Endothelial cell of umbilical vein (primary cell): ENCODE measurements at regions not wholly inside any gene's neighbourhood (a gene's known extent, or its start where the extent isn't known, plus 50 kb on each side); places are given as distances from the start of the nearest gene placed in this dataset.

Source experiments
- BruUV-seq: library from RNA; stranded (reverse); fragments of 400-500 nt; replicated peaks from 2 replicates; lab custom pipeline; 2021; lab: Mats Ljungman, UMichigan
- CTCF ChIA-PET: fragments of 300-600, 350-600 bp; sonication (Branson Sonifier 250); formaldehyde crosslinking; loops from one replicate; lab custom pipeline; 2021; ENCODE audit warnings: antibody characterized with exemption, inconsistent platforms; lab: Charles Lee
- POLR2A ChIA-PET: fragments of 300-600, 350-600 bp; sonication (Branson Sonifier 250); formaldehyde crosslinking; loops from one replicate; lab custom pipeline; 2021; ENCODE audit warnings: antibody characterized with exemption, inconsistent platforms; lab: Charles Lee
- DNase-seq: peaks from one replicate; pipeline ENCODE4 v3.0.0-alpha.2; 2011; ENCODE audit warnings: low read depth, low spot score
- FAIRE-seq: peaks from 2 replicates; lab custom pipeline; 2011; peaks lifted over from hg19 to GRCh38; lab: Jason Lieb, UNC
- H2AFZ ChIP-seq: 2 replicates; pipeline ENCODE4 v1.6.0; 2012; ENCODE audit warnings: low read depth, low read length, control low read depth, inconsistent platforms
- H3K27ac ChIP-seq: 2 replicates; pipeline ENCODE4 v1.5.1; 2011; ENCODE audit warnings: low read depth, mild to moderate bottlenecking, control low read depth, low read length, moderate library complexity; ENCODE audit not compliant: insufficient read depth
- H3K27me3 ChIP-seq, 2 experiments: 2 replicates each; pipeline versions ENCODE4 v1.6.0 to v1.6.1; 2011; ENCODE audit warnings: low read length in 2 of 2, mixed read lengths in 1 of 2; ENCODE audit not compliant: control insufficient read depth in 2 of 2, insufficient read depth in 2 of 2
- H3K36me3 ChIP-seq, 2 experiments: 2 replicates in 1 of 2; 3 replicates in 1 of 2; pipeline ENCODE4 v1.5.1; 2011; ENCODE audit warnings: low read length in 2 of 2, mild to moderate bottlenecking in 1 of 2, moderate library complexity in 1 of 2; ENCODE audit not compliant: control insufficient read depth in 2 of 2, insufficient read depth in 2 of 2; ENCODE audit errors: extremely low read depth in 1 of 2
- H3K4me1 ChIP-seq: 3 replicates; pipeline ENCODE4 v1.5.1; 2011; ENCODE audit warnings: mild to moderate bottlenecking, low read length; ENCODE audit not compliant: control insufficient read depth, insufficient read depth; ENCODE audit errors: extremely low read depth
- H3K4me2 ChIP-seq: 2 replicates; pipeline ENCODE4 v1.6.1; 2011; ENCODE audit warnings: low read length, control low read depth, mixed read lengths; ENCODE audit not compliant: insufficient read depth
- H3K4me3 ChIP-seq, 3 experiments: fragments of 200-600 bp in 1 of 3; sonication (generic), shearing (Covaris generic) in 1 of 3; replicated peaks in 1 of 3; 2 replicates each; pipeline ENCODE4 v1.5.1; 2011 to 2016; ENCODE audit warnings: control low read depth in 3 of 3, low read length in 3 of 3, mild to moderate bottlenecking in 2 of 3, inconsistent platforms in 1 of 3, low read depth in 1 of 3, moderate library complexity in 1 of 3; ENCODE audit not compliant: insufficient read depth in 1 of 3
- H3K79me2 ChIP-seq: 2 replicates; pipeline ENCODE4 v1.6.0; 2012; ENCODE audit warnings: low read length, inconsistent platforms; ENCODE audit not compliant: control insufficient read depth, insufficient read depth
- H3K9ac ChIP-seq: replicated peaks from 2 replicates; pipeline ENCODE3; 2011; ENCODE audit warnings: low read length, control low read depth; ENCODE audit not compliant: insufficient read depth; ENCODE audit errors: extremely low read depth
- H3K9me1 ChIP-seq: replicated peaks from 3 replicates; pipeline ENCODE4 v1.6.0; 2011; ENCODE audit warnings: mild to moderate bottlenecking, low read length; ENCODE audit not compliant: control insufficient read depth, insufficient read depth; ENCODE audit errors: extremely low read depth
- H3K9me3 ChIP-seq: replicated peaks from 2 replicates; pipeline ENCODE4 v1.5.1; 2012; ENCODE audit warnings: low read length, inconsistent platforms; ENCODE audit not compliant: control insufficient read depth, insufficient read depth
- H4K20me1 ChIP-seq: replicated peaks from 2 replicates; pipeline ENCODE3; 2011; ENCODE audit warnings: mild to moderate bottlenecking, low read length; ENCODE audit not compliant: control insufficient read depth, insufficient read depth; ENCODE audit errors: extremely low read depth
- CTCF ChIP-seq, 2 donors: IDR thresholded peaks; 1 replicate in 1 of 2; 2 replicates in 1 of 2; pipeline ENCODE4 v1.5.1; 2011; ENCODE audit warnings: low read length in 2 of 2, mild to moderate bottlenecking in 2 of 2, moderate library complexity in 2 of 2, control low read depth in 1 of 2, inconsistent platforms in 1 of 2, low read depth in 1 of 2; ENCODE audit not compliant: insufficient read depth in 1 of 2; ENCODE audit errors: extremely low read depth in 1 of 2
- EZH2 ChIP-seq: IDR thresholded peaks from 2 replicates; pipeline ENCODE4 v1.6.1; 2012; ENCODE audit warnings: borderline replicate concordance, low read depth, mild to moderate bottlenecking, moderate library complexity, low read length, inconsistent platforms; ENCODE audit not compliant: severe bottlenecking
- FOS ChIP-seq: IDR thresholded peaks from 2 replicates; pipeline ENCODE4 v1.6.1; 2011; ENCODE audit warnings: mild to moderate bottlenecking, low read length, moderate library complexity, borderline replicate concordance; ENCODE audit not compliant: insufficient read depth
- GATA2 ChIP-seq: IDR thresholded peaks from 2 replicates; pipeline ENCODE4 v1.7.0; 2011; ENCODE audit warnings: low read depth, mild to moderate bottlenecking, moderate library complexity, mixed read lengths, low read length; ENCODE audit not compliant: insufficient read length, insufficient read depth
- JUN ChIP-seq: IDR thresholded peaks from 2 replicates; pipeline ENCODE4 v1.6.1; 2011; ENCODE audit warnings: borderline replicate concordance, low read depth; ENCODE audit not compliant: insufficient read length, insufficient read depth
- MYC ChIP-seq: IDR thresholded peaks from one replicate; pipeline ENCODE4 v1.6.1; 2011; ENCODE audit warnings: mild to moderate bottlenecking, low read depth, low read length
- POLR2A ChIP-seq: IDR thresholded peaks from 2 replicates; pipeline ENCODE4 v1.6.1; 2012; ENCODE audit warnings: low read depth, mild to moderate bottlenecking, control low read depth, low read length
- POLR2AphosphoS5 ChIP-seq: IDR thresholded peaks from 2 replicates; pipeline ENCODE4 v1.6.1; 2012; ENCODE audit warnings: low read depth, mild to moderate bottlenecking, control low read depth, low read length, moderate library complexity; ENCODE audit not compliant: insufficient read depth
- dilution Hi-C: fragments of 300-500 bp; cut with MboI; formaldehyde crosslinking; loops from one replicate; pipeline ENCODE4 v1.15.0; 2019; ENCODE audit warnings: low sequenced_read_pairs; ENCODE audit not compliant: extremely low pct_ligation_motif_present
- intact Hi-C: fragments of 100-400 bp; cut with micrococcal nuclease; formaldehyde crosslinking; loops from one replicate; pipeline ENCODE4 v1.10.0; 2022
- TF ChIP-seq, protein P1 (sequence below): IDR thresholded peaks from 2 replicates; pipeline ENCODE4 v1.6.1; 2011; ENCODE audit not compliant: insufficient read depth, insufficient read length

- Histone ChIP-seq H3K4me1 (no peaks in the 10 kb centered on the region), H3K4me2 (no peak overlapping the region), H3K27me3 (no peaks in the 10 kb centered on the region), H3K9me1 (no peaks in the 10 kb centered on the region), H3K9me3 (no peaks in the 10 kb centered on the region), H4K20me1 (no peaks in the 10 kb centered on the region), H3K36me3 (no peaks in the 10 kb centered on the region), H3K27ac (no peak overlapping the region), H3K4me3 (no peak overlapping the region), H2AFZ (no peak overlapping the region), H3K79me2 (no peaks in the 10 kb centered on the region), H3K9ac (no peak overlapping the region)
- ChIA-PET POLR2A (no interaction called here), CTCF (interaction anchor here (1.2 kb wide), 1 partner anchor 17 kb away, joined by 4 read pairs; no protein-coding TSS in a partner anchor)
- no peak for FAIRE-seq
- no peak for DNase-seq
- no TSS peak for BruUV-seq
- dilution Hi-C loops, result no loop called here
- intact Hi-C loops, result no loop called here
- TF ChIP-seq EZH2 (no peak), POLR2A (no peak), POLR2AphosphoS5 (no peak), CTCF (IDR thresholded peaks at IDR 0.05; ENCODE audit: extremely low read depth in 1 of 2, insufficient read depth in 1 of 2, low read depth in 1 of 2, low read length in 2 of 2) (no peak), MYC (no peak), GATA2 (no peak), JUN (no peak), FOS (no peak)
- TF ChIP-seq, protein P1, sequence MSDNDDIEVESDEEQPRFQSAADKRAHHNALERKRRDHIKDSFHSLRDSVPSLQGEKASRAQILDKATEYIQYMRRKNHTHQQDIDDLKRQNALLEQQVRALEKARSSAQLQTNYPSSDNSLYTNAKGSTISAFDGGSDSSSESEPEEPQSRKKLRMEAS, result no peak
Measured at GRCh38 chr12:105951732-105952131, 187.0 kb downstream of the NUAK1 start.
